ENCODE measurements at regions not wholly inside any gene's neighbourhood (a gene's known extent, or its start where the extent isn't known, plus 50 kb on each side); places are given as distances from the start of the nearest gene placed in this dataset.
"Not testable (repeated sequence)": the region's sequence is repeated elsewhere in the genome, so short reads cannot be mapped to it uniquely, and the experiment has no call there.

GRCh38 chr4:71081192-71081591, 87.7 kb downstream of the DCK start:
- no peak for DNase-seq (ENCODE audit: low read depth)

- DNase-seq (ENCODE audit: low read depth): no peak
Measured at GRCh38 chr4:71093745-71094144, 100.3 kb downstream of the DCK start.

DNA sequence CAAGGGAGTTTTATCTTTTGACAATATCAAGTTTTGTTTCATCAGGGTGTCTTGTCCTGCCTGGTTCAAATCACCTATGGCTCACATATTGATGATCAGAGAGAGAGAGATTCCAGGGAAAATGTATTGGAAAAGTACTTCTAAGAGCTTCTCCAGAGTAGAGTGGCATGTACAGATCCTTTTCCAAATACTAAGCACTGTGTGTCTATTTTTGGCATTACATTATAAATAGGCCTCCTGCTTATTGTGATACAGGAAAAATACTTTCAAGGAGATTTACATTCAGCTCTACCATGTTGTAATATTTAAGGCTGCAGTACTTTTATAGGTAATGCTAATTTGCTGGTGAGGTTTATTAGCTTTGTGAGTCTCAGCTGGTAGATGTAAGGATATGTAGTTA, 100.8 kb downstream of the DCK start:
- no peak for DNase-seq (ENCODE audit: low read depth)

- DNase-seq (ENCODE audit: low read depth): no peak
Measured at GRCh38 chr4:71095141-71095540, 101.7 kb downstream of the DCK start.

DNA sequence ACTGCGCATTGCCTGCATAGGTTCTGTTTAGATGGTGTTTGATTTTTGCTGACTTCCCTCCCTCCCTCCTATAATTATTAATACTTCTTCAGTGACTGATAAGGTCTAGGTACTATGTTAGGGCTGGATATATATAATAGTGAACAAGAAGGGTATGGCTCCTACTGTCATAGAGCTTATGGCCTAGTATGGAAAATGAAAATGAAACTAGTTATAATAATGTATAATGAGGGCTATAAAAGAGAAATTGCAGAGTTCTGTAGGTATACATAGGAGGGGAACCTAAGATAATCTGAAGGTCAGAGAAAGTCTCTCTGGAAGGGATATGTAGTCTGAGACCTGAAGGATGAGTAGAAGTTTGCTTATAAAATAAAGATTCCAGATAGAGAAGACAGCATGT, 102.1 kb downstream of the DCK start:
- no peak for DNase-seq (ENCODE audit: low read depth)

DNA sequence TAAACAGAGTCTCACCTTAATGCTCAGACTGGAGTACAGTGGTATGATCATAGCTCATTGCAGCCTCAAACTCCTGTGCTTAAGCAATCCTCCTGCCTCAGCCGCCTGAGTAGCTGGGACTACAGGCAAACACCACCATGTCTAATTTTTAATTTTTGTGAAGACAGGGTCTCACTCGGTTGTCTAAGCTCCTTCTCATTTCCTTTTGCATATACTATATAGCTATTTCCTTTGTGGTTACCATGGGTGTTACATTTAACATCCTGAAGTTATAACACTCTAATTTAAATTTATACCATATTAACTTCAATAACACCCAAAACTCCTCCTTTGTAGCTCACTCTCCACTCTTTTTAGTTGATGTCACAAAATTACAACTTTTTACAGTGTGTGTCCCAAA, 114.3 kb downstream of the DCK start:
- DNase-seq (ENCODE audit: low read depth): no peak

DNA sequence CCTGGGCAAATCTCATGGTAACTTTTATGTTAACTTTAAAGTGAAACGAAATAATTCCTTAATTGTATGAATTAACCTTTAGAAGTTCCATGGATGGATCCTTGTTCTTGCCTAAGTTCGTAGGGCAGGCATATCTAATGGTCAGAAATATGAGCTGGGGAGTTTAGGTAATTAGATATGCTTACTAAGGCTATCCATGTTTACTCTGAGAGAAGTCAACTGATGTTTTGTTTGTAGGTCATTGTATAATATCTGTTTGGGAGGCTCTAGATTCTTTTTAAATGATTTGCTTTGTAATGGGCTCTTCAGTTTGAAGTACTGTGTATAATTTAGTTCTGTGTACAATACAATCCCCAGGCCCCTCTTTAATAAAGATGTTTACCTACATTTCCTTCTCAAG, 117.0 kb downstream of the DCK start:
- DNase-seq (ENCODE audit: low read depth): no peak

DNA sequence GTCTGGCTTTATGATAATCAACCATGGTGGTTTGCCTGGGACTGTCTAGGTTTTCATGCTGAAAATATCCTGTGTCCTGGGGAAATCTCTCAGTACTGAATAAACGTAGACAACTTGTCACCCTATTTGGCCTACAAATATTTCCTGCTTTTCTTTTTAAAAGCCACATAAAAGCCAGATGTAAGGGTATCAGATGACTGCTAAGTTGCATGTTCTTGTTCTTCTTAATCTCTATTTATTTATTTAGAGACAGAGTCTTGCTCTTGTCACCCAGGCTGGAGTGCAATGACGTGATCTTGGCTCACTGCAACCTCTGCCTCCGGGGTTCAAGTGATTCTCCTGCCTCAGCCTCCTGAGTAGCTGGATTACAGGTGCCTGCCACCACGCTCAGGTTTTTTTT, 117.7 kb downstream of the DCK start:
- not testable (repeated sequence) for DNase-seq (ENCODE audit: low read depth)

DNA sequence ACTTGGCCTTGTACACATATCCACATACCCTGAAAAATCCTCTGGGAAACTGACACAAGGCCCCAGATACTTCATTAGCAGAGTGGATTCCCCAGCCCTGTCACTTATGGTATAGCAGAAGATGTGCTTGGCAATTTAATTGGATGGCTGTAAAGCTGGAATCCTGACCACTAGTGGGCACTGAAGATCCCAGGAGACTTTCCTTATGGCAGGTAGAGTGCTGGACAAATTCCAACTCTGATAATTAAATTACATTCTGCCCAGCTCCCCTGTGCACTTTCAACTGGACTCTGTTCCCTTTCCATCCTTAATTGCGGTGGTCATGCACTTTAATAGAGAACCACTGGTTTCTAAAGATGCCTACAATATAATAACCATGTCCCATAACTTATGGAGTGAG, 119.8 kb downstream of the DCK start:
- DNase-seq (ENCODE audit: low read depth): no peak

DNA sequence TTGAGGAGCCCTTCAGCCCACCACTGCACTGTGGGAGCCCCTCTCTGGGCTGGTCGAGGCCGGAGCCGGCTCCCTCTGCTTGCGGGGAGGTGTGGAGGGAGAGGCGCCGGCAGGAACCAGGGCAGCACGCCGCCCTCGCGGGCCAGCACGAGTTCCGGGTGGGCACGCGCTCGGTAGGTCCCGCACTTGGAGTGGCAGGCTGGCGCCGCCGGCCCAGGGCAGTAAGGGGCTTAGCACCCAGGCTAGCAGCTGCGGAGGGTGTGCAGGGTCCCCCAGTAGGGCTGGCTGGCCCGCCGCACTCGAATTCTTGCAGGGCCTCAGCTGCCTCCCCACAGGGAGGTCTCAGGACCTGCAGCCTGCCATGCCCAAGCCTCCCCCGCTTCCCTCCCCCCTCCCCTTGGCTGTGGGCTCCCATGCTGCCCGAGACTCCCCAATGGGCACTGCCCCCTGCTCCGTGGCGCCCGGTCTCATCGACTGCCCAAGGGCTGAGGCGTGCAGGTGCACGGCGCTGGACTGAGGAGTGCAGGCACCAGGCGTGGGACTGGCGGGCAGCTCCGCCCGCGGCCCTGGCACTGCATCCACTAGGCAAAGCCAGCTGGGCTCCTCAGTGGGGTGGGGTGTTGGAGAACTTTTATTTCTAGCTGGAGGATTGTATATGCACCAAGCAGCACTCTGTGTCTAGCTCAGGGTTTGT, 127.5 kb downstream of the DCK start:
- no peak for DNase-seq (ENCODE audit: low read depth)

DNA sequence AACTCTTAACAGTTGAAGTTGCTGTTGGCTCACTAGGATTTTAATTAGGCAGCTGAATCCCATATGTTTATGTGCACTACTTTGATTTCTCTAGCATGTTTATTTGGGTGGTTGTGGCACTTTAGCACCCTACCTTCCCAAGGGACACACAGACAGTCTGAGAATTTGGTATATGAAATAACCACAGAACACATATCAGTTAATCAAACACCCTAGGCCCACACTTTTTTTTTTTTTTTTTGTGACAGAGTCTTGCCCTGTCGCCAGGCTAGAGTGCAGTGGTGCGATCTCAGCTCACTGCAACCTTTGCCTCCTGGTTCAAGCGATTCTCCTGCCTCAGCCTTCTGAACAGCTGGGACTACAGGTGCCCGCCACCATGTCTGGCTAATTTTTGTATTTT, 130.5 kb downstream of the DCK start:
- no peak for DNase-seq (ENCODE audit: low read depth)

- DNase-seq (ENCODE audit: low read depth): no peak
Measured at GRCh38 chr4:71125137-71125536, 131.7 kb downstream of the DCK start.

DNA sequence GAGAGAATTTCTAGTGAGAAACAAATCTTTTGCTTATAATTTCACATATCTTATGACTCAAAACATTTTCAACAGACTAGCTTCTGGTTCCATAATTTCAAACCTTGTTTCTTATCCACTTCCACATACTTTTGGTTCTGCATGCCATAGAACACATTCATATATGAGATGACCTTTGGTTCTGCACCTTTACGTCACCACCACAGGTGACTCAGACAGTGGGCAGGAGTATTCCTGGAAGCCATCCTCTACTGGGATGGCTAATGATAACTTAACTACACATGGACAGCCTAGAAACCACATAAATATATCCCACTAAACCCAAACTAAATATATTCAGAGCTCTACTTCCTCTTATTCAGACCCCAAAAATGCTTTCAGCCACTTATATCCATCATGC, 133.3 kb downstream of the DCK start:
- no peak for DNase-seq (ENCODE audit: low read depth)

- DNase-seq (ENCODE audit: low read depth): no peak
Measured at GRCh38 chr4:71130827-71131603, 137.6 kb downstream of the DCK start.

- no peak for DNase-seq (ENCODE audit: low read depth)
Measured at GRCh38 chr4:71132486-71132885, 139.0 kb downstream of the DCK start.

DNA sequence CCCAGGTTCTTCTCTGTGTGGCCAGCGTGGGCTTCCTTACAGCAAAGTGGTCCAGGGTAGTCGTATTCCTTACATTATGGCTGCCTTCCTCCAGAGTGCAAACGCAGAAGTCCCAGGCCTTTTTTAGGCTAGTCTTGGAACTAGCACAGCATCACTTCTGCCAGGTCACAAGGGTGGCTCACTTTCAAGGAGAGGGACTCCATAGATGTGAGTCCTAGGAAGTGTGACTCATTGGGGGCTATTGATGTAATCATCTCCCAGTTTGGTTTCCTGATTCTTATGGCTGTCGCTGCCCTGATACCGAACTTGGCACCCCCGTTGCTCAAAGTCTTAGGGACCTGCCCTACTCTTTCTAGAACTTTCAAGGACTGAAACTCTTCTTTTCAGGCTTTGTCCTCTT, 140.0 kb downstream of the DCK start:
- DNase-seq (ENCODE audit: low read depth): no peak

- DNase-seq (ENCODE audit: low read depth): no peak
Measured at GRCh38 chr4:71136071-71136470, 142.6 kb downstream of the DCK start.

DNA sequence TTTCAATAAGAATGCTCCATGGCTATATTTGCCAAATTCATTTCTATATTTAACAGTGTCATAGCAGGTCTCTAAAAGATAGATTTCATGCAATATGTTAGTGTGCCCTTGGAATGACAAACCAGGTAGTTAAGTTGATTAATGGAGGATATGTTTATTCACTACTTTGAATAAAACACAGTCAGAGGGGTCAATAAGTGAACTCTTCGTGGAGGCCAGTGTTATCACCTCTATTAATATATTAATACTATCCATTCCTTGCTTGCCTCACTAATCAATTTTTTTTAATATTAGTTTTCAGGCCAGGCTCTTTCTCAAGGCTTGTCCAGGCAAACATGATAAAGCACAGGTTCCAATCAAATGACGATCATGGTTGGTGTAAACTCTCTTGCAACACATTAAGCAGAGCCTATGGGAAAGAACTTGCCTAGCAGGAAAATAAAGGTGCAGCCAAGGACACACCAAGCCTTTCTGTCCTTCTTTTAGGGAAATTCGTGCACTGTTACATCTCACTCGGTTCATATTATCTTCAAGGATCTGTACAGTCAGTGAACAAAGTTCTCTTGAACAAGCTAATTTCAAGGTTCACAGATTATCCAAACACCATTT, 144.7 kb downstream of the DCK start:
- no peak for DNase-seq (ENCODE audit: low read depth)

- no peak for DNase-seq (ENCODE audit: low read depth)
Measured at GRCh38 chr4:71140563-71140962, 147.1 kb downstream of the DCK start.

- no peak for DNase-seq (ENCODE audit: low read depth)
Measured at GRCh38 chr4:71141125-71141524, 147.7 kb downstream of the DCK start.

DNA sequence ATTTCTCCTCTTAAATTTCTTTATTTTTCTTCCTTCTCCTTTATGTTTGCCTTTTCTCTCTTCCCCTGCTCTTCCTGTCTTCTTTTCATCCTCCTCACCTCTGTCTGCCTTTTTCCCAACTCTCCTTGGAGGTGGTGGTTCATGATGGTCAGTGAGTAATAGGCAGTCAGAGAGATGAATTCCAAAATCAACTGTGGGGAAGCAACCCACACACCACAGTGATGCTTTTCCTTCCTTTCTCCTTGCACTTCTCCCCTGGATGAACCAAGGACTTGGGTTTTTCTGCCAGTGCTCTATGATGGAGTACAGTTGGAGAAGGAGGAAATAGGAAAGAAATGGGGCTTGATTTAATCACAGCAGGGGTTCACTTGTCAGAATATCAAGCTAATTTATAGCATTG, 153.8 kb downstream of the DCK start:
- no peak for DNase-seq (ENCODE audit: low read depth)

DNA sequence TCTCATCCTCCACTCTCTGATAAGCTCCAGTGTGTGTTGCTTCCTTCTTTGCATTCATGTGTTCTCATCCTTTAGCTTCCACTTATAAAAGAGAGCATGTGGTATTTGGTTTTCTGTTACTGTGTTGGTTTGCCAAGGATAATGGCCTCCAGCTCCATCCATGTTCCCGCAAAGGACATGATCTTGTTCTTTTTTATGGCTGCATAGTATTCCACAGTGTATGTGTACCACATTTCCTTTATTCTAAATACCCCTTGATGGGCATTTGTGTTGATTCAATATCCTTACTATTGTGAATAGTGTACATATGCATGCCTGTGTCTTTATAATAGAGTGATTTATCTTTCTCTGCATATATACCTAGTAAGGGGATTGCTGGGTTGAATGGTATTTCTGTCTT, 155.1 kb downstream of the DCK start:
- DNase-seq (ENCODE audit: low read depth): no peak

DNA sequence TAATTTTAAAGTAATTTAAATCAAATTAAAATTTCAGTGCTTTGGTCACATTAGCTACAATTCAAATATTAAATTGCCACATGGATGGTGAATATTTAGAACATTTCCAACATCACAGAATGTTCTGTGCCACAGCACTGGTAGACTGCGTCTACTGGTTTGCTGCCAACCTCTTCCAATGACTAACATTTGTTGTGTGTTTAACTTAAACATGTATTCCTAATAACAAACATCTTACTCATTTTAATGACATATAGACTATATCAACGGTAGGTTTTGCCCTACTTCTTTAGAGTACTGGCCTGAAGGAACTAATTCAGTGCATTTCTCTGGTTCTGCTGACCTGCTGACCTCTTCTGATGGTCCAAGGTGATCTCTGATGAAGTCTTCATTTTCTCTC, 157.6 kb downstream of the DCK start:
- DNase-seq (ENCODE audit: low read depth): no peak

Data from T follicular helper cell (primary cell).